ENCODE measurements at regions not wholly inside any gene's neighbourhood (a gene's known extent, or its start where the extent isn't known, plus 50 kb on each side); places are given as distances from the start of the nearest gene placed in this dataset.

- CTCF ChIA-PET = no interaction called here
- no peak for TF ChIP-seq EZH2 (IDR thresholded peaks at IDR 0.05; ENCODE audit: borderline replicate concordance, low read depth, low read length, poor library complexity, severe bottlenecking)
- no peak for TF ChIP-seq CTCF (conservative IDR thresholded peaks at IDR 0.05; ENCODE audit: low read depth, low read length)
- POLR2A ChIA-PET (ENCODE audit: low non-redundant PET) = no interaction called here
Measured at GRCh38 chr14:55973911-55974630, 144.1 kb upstream of the PELI2 start.

GRCh38 chr14:55975281-55975910, 142.8 kb upstream of the PELI2 start:
- Histone ChIP-seq H3K4me1 (ENCODE audit: insufficient read depth, low read length, poor library complexity, severe bottlenecking) (no peaks in the 10 kb centered on the region), H3K36me3 (ENCODE audit: insufficient read depth, low read length, poor library complexity, severe bottlenecking) (no peaks in the 10 kb centered on the region), H3K9me3 (ENCODE audit: low read depth, low read length, poor library complexity, severe bottlenecking) (no peaks in the 10 kb centered on the region), H3K27me3 (replicated peaks; ENCODE audit: insufficient read depth, low read depth, low read length, poor library complexity) (no peaks in the 10 kb centered on the region), H3K27ac (ENCODE audit: low read depth, low read length, poor library complexity, severe bottlenecking) (no peak overlapping the region), H3K4me3 (ENCODE audit: low read depth, low read length, poor library complexity, severe bottlenecking) (no peak overlapping the region)
- ChIA-PET POLR2A (ENCODE audit: low non-redundant PET) (no interaction called here), CTCF (no interaction called here)
- no TSS peak for BruUV-seq (replicated peaks)
- TF ChIP-seq EZH2 (IDR thresholded peaks at IDR 0.05; ENCODE audit: borderline replicate concordance, low read depth, low read length, poor library complexity, severe bottlenecking) = no peak
- TF ChIP-seq CTCF (conservative IDR thresholded peaks at IDR 0.05; ENCODE audit: low read depth, low read length) = no peak
- DNase-seq (ENCODE audit: low spot score) = no peak
- intact Hi-C loops (cut with micrococcal nuclease; ENCODE audit: unreplicated experiment) = no loop called here

More at GRCh38 chr14:55973911-55974630, 144.1 kb upstream of the PELI2 start:
- Histone ChIP-seq H3K9me3 (ENCODE audit: low read depth, low read length, poor library complexity, severe bottlenecking) (no peaks in the 10 kb centered on the region), H3K27me3 (replicated peaks; ENCODE audit: insufficient read depth, low read depth, low read length, poor library complexity) (no peaks in the 10 kb centered on the region), H3K4me3 (ENCODE audit: low read depth, low read length, poor library complexity, severe bottlenecking) (no peak overlapping the region), H3K27ac (ENCODE audit: low read depth, low read length, poor library complexity, severe bottlenecking) (no peak overlapping the region), H3K36me3 (ENCODE audit: insufficient read depth, low read length, poor library complexity, severe bottlenecking) (no peaks in the 10 kb centered on the region), H3K4me1 (ENCODE audit: insufficient read depth, low read length, poor library complexity, severe bottlenecking) (no peaks in the 10 kb centered on the region)
- BruUV-seq (replicated peaks) = no TSS peak
- no peak for DNase-seq (ENCODE audit: low spot score)
- intact Hi-C loops (cut with micrococcal nuclease; ENCODE audit: unreplicated experiment) = no loop called here

- DNase-seq (ENCODE audit: low spot score) = no peak
- TF ChIP-seq EZH2 (IDR thresholded peaks at IDR 0.05; ENCODE audit: borderline replicate concordance, low read depth, low read length, poor library complexity, severe bottlenecking) (no peak), CTCF (conservative IDR thresholded peaks at IDR 0.05; ENCODE audit: low read depth, low read length) (no peak)
- BruUV-seq (replicated peaks) = no TSS peak
- Histone ChIP-seq H3K4me1 (ENCODE audit: insufficient read depth, low read length, poor library complexity, severe bottlenecking) (no peaks in the 10 kb centered on the region), H3K36me3 (ENCODE audit: insufficient read depth, low read length, poor library complexity, severe bottlenecking) (no peaks in the 10 kb centered on the region), H3K9me3 (ENCODE audit: low read depth, low read length, poor library complexity, severe bottlenecking) (peaks cover 6% of the 10 kb centered on the region), H3K4me3 (ENCODE audit: low read depth, low read length, poor library complexity, severe bottlenecking) (no peak overlapping the region), H3K27me3 (replicated peaks; ENCODE audit: insufficient read depth, low read depth, low read length, poor library complexity) (no peaks in the 10 kb centered on the region), H3K27ac (ENCODE audit: low read depth, low read length, poor library complexity, severe bottlenecking) (no peak overlapping the region)
- ChIA-PET CTCF (interaction anchor here (0.7 kb wide), 1 partner anchor 364 kb away, joined by 3 read pairs; no protein-coding TSS in a partner anchor), POLR2A (ENCODE audit: low non-redundant PET) (no interaction called here)
- intact Hi-C loops (cut with micrococcal nuclease; ENCODE audit: unreplicated experiment) = no loop called here
Measured at GRCh38 chr14:55976219-55976618, 142.0 kb upstream of the PELI2 start.
